Large intestine (tissue), 3 donors: ENCODE measurements at regions not wholly inside any gene's neighbourhood (a gene's known extent, or its start where the extent isn't known, plus 50 kb on each side); places are given as distances from the start of the nearest gene placed in this dataset.

Source experiments
- DNase-seq, 2 donors: peaks; one replicate each; pipeline versions ENCODE4 v3.0.0 to v3.0.0-alpha.2; 2013
- H3K27ac ChIP-seq: one replicate; pipeline ENCODE4 v1.5.1; 2013; ENCODE audit warnings: low read length
- H3K27me3 ChIP-seq: 2 replicates; pipeline ENCODE4 v1.6.1; 2013; ENCODE audit warnings: low read length; ENCODE audit not compliant: control insufficient read depth, insufficient read depth
- H3K36me3 ChIP-seq: 2 replicates; pipeline ENCODE4 v1.6.1; 2013; ENCODE audit warnings: low read length; ENCODE audit not compliant: control insufficient read depth, insufficient read depth
- H3K4me1 ChIP-seq: one replicate; pipeline ENCODE4 v1.6.1; 2013; ENCODE audit warnings: low read length; ENCODE audit not compliant: control insufficient read depth, insufficient read depth
- H3K4me3 ChIP-seq: one replicate; pipeline ENCODE4 v1.5.1; 2013; ENCODE audit warnings: low read length
- H3K9me3 ChIP-seq: one replicate; pipeline ENCODE4 v1.6.1; 2013; ENCODE audit warnings: mild to moderate bottlenecking, low read depth, low read length, moderate library complexity; ENCODE audit not compliant: control insufficient read depth
- WGBS: methylation state at CpG from one replicate; pipeline ENCODE4 v1.1.5; 2013; ENCODE audit warnings: low lambda C conversion rate; ENCODE audit not compliant: insufficient coverage; 5-methylcytosine and 5-hydroxymethylcytosine counted together

GRCh38 chr3:181290941-181291340 lies 301.4 kb upstream of the DNAJC19 start:
- 29% methylated on average over 3 of the region's 3 CpGs for WGBS
- Histone ChIP-seq H3K27ac (no peak overlapping the region), H3K27me3 (no peaks in the 10 kb centered on the region), H3K4me3 (no peak overlapping the region), H3K36me3 (no peaks in the 10 kb centered on the region), H3K9me3 (no peaks in the 10 kb centered on the region), H3K4me1 (no peaks in the 10 kb centered on the region)
- no peak for DNase-seq

GRCh38 chr3:181289306-181289705 lies 299.8 kb upstream of the DNAJC19 start:
- Histone ChIP-seq H3K36me3 (no peaks in the 10 kb centered on the region), H3K9me3 (no peaks in the 10 kb centered on the region), H3K4me3 (no peak overlapping the region), H3K4me1 (no peaks in the 10 kb centered on the region), H3K27ac (no peak overlapping the region), H3K27me3 (no peaks in the 10 kb centered on the region)
- 60% methylated on average over 1 of the region's 4 CpGs for WGBS
- no peak for DNase-seq

DNA sequence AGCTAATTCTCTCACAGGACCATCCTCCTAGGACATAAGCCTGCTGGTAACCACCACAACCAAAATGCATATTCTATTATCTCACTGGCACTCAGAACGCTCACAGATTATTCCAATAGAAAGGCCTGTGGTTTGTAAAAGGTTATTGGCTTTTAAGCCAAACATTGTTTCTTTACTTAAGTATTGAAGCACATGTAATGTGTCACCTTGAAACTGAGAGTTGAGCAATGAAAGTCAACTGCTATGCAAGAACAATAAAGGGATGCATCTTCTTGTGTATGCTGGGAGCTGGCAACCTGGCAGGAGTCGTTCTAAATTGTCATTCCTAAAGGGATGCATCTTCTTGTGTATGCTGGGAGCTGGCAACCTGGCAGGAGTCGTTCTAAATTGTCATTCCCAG lies 298.6 kb upstream of the DNAJC19 start:
- H3K4me3 ChIP-seq = no peak overlapping the region
- WGBS = no CpG with 5 or more reads among the region's 3 CpGs
- no peak overlapping the region for H3K27ac ChIP-seq

DNA sequence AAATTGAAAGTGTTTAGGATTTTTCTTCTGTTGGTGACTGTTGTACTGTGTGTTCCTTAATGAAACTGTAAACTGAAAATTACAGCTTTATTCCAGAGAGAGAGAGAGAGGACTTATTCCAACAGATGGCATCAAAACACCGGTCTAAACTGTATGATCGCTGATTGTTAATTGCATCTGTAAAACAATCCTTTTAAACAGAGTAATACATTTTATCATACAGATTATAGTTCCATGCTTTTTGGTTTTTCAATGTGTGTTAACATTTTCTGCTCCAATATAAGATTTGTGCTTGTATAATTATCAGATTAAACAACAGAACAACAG lies 289.7 kb upstream of the DNAJC19 start:
- Histone ChIP-seq H3K4me3 (no peak overlapping the region), H3K27ac (no peak overlapping the region), H3K36me3 (no peaks in the 10 kb centered on the region), H3K4me1 (no peaks in the 10 kb centered on the region), H3K9me3 (no peaks in the 10 kb centered on the region), H3K27me3 (no peaks in the 10 kb centered on the region)
- no peak for DNase-seq
- no CpG with 5 or more reads among the region's 2 CpGs for WGBS

More for the DNA sequence above, 298.6 kb upstream of the DNAJC19 start:
- Histone ChIP-seq H3K4me1 (no peaks in the 10 kb centered on the region), H3K27me3 (no peaks in the 10 kb centered on the region), H3K36me3 (no peaks in the 10 kb centered on the region), H3K9me3 (no peaks in the 10 kb centered on the region)
- no peak for DNase-seq

DNA sequence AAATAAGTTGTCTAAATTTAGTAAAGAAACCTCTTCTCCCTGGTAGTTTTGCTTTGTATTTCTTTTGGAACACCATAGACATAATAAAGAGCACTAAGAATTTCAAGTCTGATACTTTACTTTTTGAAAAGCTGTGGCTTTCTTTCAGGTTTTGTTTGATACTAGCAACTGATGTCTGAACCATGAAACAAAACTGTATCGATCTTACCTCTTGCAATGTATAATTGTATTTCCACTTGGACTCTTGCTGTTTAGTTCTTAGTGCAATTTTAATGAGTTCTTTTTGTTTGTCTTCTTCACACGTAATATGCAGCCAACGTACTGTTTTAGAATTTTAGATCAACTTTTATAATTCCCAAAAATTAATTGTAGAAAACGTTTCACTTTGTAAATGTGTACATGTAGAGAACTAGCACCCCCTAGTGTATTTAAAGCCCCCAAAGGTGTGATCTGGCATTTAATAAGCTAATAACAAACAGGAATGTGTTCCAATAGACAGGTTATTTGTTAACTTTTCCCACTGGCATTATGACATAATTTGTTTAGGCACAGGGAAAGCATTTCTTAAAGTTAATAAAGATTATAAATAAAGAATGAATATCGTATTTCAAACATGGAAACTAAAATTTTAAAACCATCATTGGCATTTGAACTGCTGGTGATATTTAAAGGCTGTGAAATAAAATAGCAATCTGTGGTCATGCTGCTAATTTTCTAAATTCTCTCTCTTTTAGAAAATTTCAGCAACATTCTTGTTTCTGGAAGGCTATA lies 289.1 kb upstream of the DNAJC19 start:
- H3K27me3 ChIP-seq = no peaks in the 10 kb centered on the region
- WGBS = 86% methylated on average over 3 of the region's 5 CpGs
- no peak overlapping the region for H3K4me3 ChIP-seq
- H3K9me3 ChIP-seq = no peaks in the 10 kb centered on the region
- no peak overlapping the region for H3K27ac ChIP-seq
- no peaks in the 10 kb centered on the region for H3K36me3 ChIP-seq
- DNase-seq = no peak
- H3K4me1 ChIP-seq = no peaks in the 10 kb centered on the region

GRCh38 chr3:181276358-181276896 lies 286.9 kb upstream of the DNAJC19 start:
- Histone ChIP-seq H3K36me3 (no peaks in the 10 kb centered on the region), H3K4me3 (no peak overlapping the region), H3K4me1 (no peaks in the 10 kb centered on the region), H3K9me3 (no peaks in the 10 kb centered on the region), H3K27ac (no peak overlapping the region), H3K27me3 (no peaks in the 10 kb centered on the region)
- no peak for DNase-seq
- WGBS = 80% methylated on average over 1 of the region's 6 CpGs

- Histone ChIP-seq H3K4me3 (no peak overlapping the region), H3K27me3 (no peaks in the 10 kb centered on the region), H3K4me1 (no peaks in the 10 kb centered on the region), H3K27ac (no peak overlapping the region), H3K9me3 (no peaks in the 10 kb centered on the region), H3K36me3 (no peaks in the 10 kb centered on the region)
- no peak for DNase-seq
- WGBS = no CpG with 5 or more reads among the region's 1 CpG
These were observed 284.5 kb upstream of the DNAJC19 start for GRCh38 chr3:181274025-181274424.

- no peak overlapping the region for H3K27ac ChIP-seq
- H3K4me1 ChIP-seq = no peaks in the 10 kb centered on the region
- no peaks in the 10 kb centered on the region for H3K9me3 ChIP-seq
- no peaks in the 10 kb centered on the region for H3K27me3 ChIP-seq
- no peak overlapping the region for H3K4me3 ChIP-seq
- H3K36me3 ChIP-seq = no peaks in the 10 kb centered on the region
- DNase-seq = no peak
These were observed 277.8 kb upstream of the DNAJC19 start for GRCh38 chr3:181267312-181267711.

DNA sequence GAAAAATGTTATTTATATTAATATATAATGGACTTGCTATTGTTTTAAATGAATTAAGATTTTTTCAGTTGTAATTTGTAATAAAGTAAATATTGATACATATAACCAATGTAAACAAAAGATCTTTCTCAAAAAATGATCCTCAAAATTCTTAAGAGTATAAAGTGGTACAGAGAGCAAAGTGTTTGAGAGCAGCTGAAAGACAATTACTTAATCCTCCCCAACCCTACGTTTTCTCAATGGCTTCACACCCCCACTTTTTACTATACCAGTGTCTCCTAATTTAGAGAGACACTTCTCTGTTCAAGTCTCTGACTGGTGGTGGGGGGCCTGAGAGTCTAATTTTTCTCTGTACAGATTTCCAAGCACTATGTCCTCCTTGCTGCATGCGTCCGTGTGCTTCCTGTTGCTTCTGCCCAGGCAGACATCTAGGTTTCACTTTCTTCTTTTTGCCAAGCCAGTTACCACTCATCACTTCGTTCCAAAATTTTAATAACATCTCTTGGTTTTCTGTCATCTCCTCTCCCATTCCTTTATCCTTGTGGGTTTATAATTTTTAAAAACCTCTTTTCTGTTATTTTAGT lies 276.3 kb upstream of the DNAJC19 start:
- no peaks in the 10 kb centered on the region for H3K27me3 ChIP-seq
- H3K27ac ChIP-seq = no peak overlapping the region
- no peak for DNase-seq
- H3K36me3 ChIP-seq = no peaks in the 10 kb centered on the region
- no peak overlapping the region for H3K4me3 ChIP-seq
- 78% methylated on average over 2 of the region's 4 CpGs for WGBS
- H3K9me3 ChIP-seq = no peaks in the 10 kb centered on the region
- no peaks in the 10 kb centered on the region for H3K4me1 ChIP-seq

GRCh38 chr3:181264486-181264885 lies 274.9 kb upstream of the DNAJC19 start:
- Histone ChIP-seq H3K27ac (no peak overlapping the region), H3K4me3 (no peak overlapping the region), H3K9me3 (no peaks in the 10 kb centered on the region), H3K36me3 (no peaks in the 10 kb centered on the region), H3K4me1 (no peaks in the 10 kb centered on the region), H3K27me3 (no peaks in the 10 kb centered on the region)
- no peak for DNase-seq
- 90% methylated on average over 2 of the region's 2 CpGs for WGBS

DNA sequence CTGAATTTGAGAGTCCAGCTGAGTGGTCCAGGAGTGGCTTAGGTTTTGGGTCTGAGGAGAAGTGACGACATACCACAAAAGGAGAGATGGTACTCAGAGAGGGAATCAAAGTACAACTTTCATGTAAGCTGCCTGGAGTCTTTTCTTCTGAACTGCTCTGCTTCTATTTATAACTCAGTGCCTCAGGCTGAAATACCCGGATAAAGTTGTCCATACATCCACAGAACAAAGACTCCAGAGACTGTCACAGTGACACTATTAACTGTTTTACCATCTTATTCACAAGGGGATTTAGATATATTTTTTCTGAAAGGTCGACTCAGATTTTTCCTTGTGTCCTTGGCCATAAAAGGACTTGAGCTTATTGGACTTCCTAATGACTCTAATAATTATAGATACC lies 264.3 kb upstream of the DNAJC19 start:
- DNase-seq = no peak
- no peak overlapping the region for H3K4me3 ChIP-seq
- no peaks in the 10 kb centered on the region for H3K9me3 ChIP-seq
- H3K27me3 ChIP-seq = no peaks in the 10 kb centered on the region
- 60% methylated on average over 1 of the region's 3 CpGs for WGBS
- H3K36me3 ChIP-seq = no peaks in the 10 kb centered on the region
- no peak overlapping the region for H3K27ac ChIP-seq
- no peaks in the 10 kb centered on the region for H3K4me1 ChIP-seq
